NB4 (cell line): ENCODE measurements at regions not wholly inside any gene's neighbourhood (a gene's known extent, or its start where the extent isn't known, plus 50 kb on each side); places are given as distances from the start of the nearest gene placed in this dataset.

ENCODE experiments used
- DNase-seq: peaks from one replicate; pipeline ENCODE4 v3.0.0; 2010; ENCODE audit warnings: low read depth
- H3K4me3 ChIP-seq: one replicate; pipeline ENCODE4 v1.5.1; 2011; ENCODE audit warnings: mild to moderate bottlenecking, low read depth, low read length, moderate library complexity
- CTCF ChIP-seq: IDR thresholded peaks from one replicate; pipeline ENCODE4 v1.5.1; 2012; ENCODE audit warnings: low read depth, low read length
- MAX ChIP-seq: IDR thresholded peaks from 2 replicates; pipeline ENCODE4 v1.6.1; 2011; ENCODE audit warnings: low read depth, low read length
- MYC ChIP-seq: IDR thresholded peaks from 2 replicates; pipeline ENCODE4 v1.6.1; 2011; ENCODE audit warnings: low read depth, low read length
- POLR2A ChIP-seq: IDR thresholded peaks from 2 replicates; pipeline ENCODE4 v1.6.1; 2011; ENCODE audit warnings: mild to moderate bottlenecking; ENCODE audit not compliant: insufficient read length; ENCODE audit errors: extremely low read depth

GRCh38 chr1:187837787-187838186 is 1009.0 kb downstream of the PLA2G4A start:
- no peak for TF ChIP-seq POLR2A
- no peak for TF ChIP-seq MAX
- no peak for TF ChIP-seq MYC
- no peak for TF ChIP-seq CTCF
- no peak overlapping the region for H3K4me3 ChIP-seq
- no peak for DNase-seq

GRCh38 chr1:187838335-187839293 is 1009.9 kb downstream of the PLA2G4A start:
- no peak overlapping the region for H3K4me3 ChIP-seq
- no peak for TF ChIP-seq MYC
- TF ChIP-seq MAX: no peak
- TF ChIP-seq CTCF: no peak
- no peak for DNase-seq

- DNase-seq: peak; percentile 4
- H3K4me3 ChIP-seq: no peak overlapping the region
- TF ChIP-seq MAX (no peak), CTCF (no peak), POLR2A (no peak), MYC (no peak)
Observed at GRCh38 chr1:187839873-187840272, 1011.1 kb downstream of the PLA2G4A start.

- TF ChIP-seq MAX (no peak), MYC (no peak), CTCF (no peak), POLR2A (no peak)
- no peak for DNase-seq
- no peak overlapping the region for H3K4me3 ChIP-seq
Observed at GRCh38 chr1:187840557-187840956, 1011.8 kb downstream of the PLA2G4A start.

GRCh38 chr1:187842406-187843165 is 1013.8 kb downstream of the PLA2G4A start:
- H3K4me3 ChIP-seq: no peak overlapping the region
- peak; percentile 17 for DNase-seq

More at GRCh38 chr1:187842406-187843165, 1013.8 kb downstream of the PLA2G4A start:
- no peak for TF ChIP-seq CTCF
- no peak for TF ChIP-seq POLR2A
- TF ChIP-seq MAX: no peak
- TF ChIP-seq MYC: no peak
